H9 (cell line): ENCODE measurements at regions not wholly inside any gene's neighbourhood (a gene's known extent, or its start where the extent isn't known, plus 50 kb on each side); places are given as distances from the start of the nearest gene placed in this dataset.

Source experiments
- DNase-seq: peaks from one replicate; pipeline ENCODE4 v3.0.0-alpha.2; 2017
- H2AFZ ChIP-seq: one replicate; pipeline ENCODE4 v1.6.1; 2013; ENCODE audit warnings: mild to moderate bottlenecking, low read length, control low read depth, moderate library complexity
- H2AK5ac ChIP-seq: 2 replicates; pipeline ENCODE4 v1.6.1; 2013; ENCODE audit warnings: low read length, control low read depth, mixed read lengths; ENCODE audit not compliant: insufficient read length
- H2BK120ac ChIP-seq: one replicate; pipeline ENCODE4 v1.6.1; 2013; ENCODE audit warnings: low read depth, mild to moderate bottlenecking, low read length, control low read depth, inconsistent platforms; ENCODE audit not compliant: poor library complexity, severe bottlenecking
- H2BK12ac ChIP-seq: 2 replicates; pipeline ENCODE4 v1.6.1; 2013; ENCODE audit warnings: low read length, control low read depth, mixed read lengths, low read depth; ENCODE audit not compliant: insufficient read length
- H2BK15ac ChIP-seq: 2 replicates; pipeline ENCODE4 v1.6.1; 2013; ENCODE audit warnings: low read depth, low read length, control low read depth
- H2BK20ac ChIP-seq: one replicate; pipeline ENCODE4 v1.6.1; 2013; ENCODE audit warnings: low read depth, mild to moderate bottlenecking, low read length, control low read depth, inconsistent platforms; ENCODE audit not compliant: poor library complexity, severe bottlenecking
- H2BK5ac ChIP-seq: 2 replicates; pipeline ENCODE4 v1.6.1; 2013; ENCODE audit warnings: low read length, control low read depth, mixed read lengths; ENCODE audit not compliant: insufficient read length
- H3K14ac ChIP-seq: 2 replicates; pipeline ENCODE4 v1.6.1; 2013; ENCODE audit warnings: low read length, control low read depth; ENCODE audit not compliant: insufficient read depth
- H3K18ac ChIP-seq: 2 replicates; pipeline ENCODE4 v1.6.1; 2013; ENCODE audit warnings: low read depth, mild to moderate bottlenecking, mixed read lengths, low read length, control low read depth; ENCODE audit not compliant: insufficient read length
- H3K23ac ChIP-seq: 2 replicates; pipeline ENCODE4 v1.6.1; 2013; ENCODE audit warnings: low read length, control low read depth, mixed read lengths, low read depth; ENCODE audit not compliant: insufficient read length
- H3K23me2 ChIP-seq: 2 replicates; pipeline ENCODE4 v1.6.1; 2013; ENCODE audit warnings: low read depth, mild to moderate bottlenecking, mixed read lengths, low read length, control low read depth; ENCODE audit not compliant: insufficient read length, poor library complexity, severe bottlenecking
- H3K27ac ChIP-seq: 2 replicates; pipeline ENCODE4 v1.5.1; 2013; ENCODE audit warnings: low read length, control low read depth, mixed read lengths, low read depth; ENCODE audit not compliant: insufficient read length
- H3K27me3 ChIP-seq: 2 replicates; pipeline ENCODE4 v1.6.1; 2013; ENCODE audit warnings: low read length, control low read depth, inconsistent platforms; ENCODE audit not compliant: insufficient read depth
- H3K4ac ChIP-seq: 2 replicates; pipeline ENCODE4 v1.6.1; 2013; ENCODE audit warnings: low read depth, mild to moderate bottlenecking, control low read depth, inconsistent platforms, low read length, moderate library complexity
- H3K4me1 ChIP-seq: 2 replicates; pipeline ENCODE4 v1.6.1; 2013; ENCODE audit warnings: low read length, control low read depth, inconsistent platforms; ENCODE audit not compliant: insufficient read depth
- H3K4me2 ChIP-seq: 2 replicates; pipeline ENCODE4 v1.6.1; 2013; ENCODE audit warnings: low read length, control low read depth, mixed read lengths; ENCODE audit not compliant: insufficient read length, insufficient read depth
- H3K56ac ChIP-seq: 2 replicates; pipeline ENCODE4 v1.6.1; 2013; ENCODE audit warnings: low read depth, mild to moderate bottlenecking, mixed read lengths, low read length, control low read depth; ENCODE audit not compliant: insufficient read length
- H3K79me1 ChIP-seq: 2 replicates; pipeline ENCODE4 v1.6.1; 2013; ENCODE audit warnings: low read depth, mild to moderate bottlenecking, moderate library complexity, low read length, control low read depth, inconsistent platforms; ENCODE audit not compliant: insufficient read depth, poor library complexity, severe bottlenecking
- H3K79me2 ChIP-seq: 2 replicates; pipeline ENCODE4 v1.6.1; 2013; ENCODE audit warnings: low read length, control low read depth, inconsistent platforms; ENCODE audit not compliant: insufficient read depth
- H3K9ac ChIP-seq: 2 replicates; pipeline ENCODE4 v1.6.1; 2013; ENCODE audit warnings: low read length, control low read depth, mixed read lengths; ENCODE audit not compliant: insufficient read length; ENCODE audit errors: extremely low read depth
- H3K9me3 ChIP-seq: one replicate; pipeline ENCODE4 v1.6.1; 2013; ENCODE audit warnings: low read depth, low read length, inconsistent platforms; ENCODE audit not compliant: control insufficient read depth
- H3T11ph ChIP-seq: one replicate; pipeline ENCODE4 v1.6.1; 2013; ENCODE audit warnings: mild to moderate bottlenecking, low read length, control low read depth, inconsistent platforms
- H4K20me1 ChIP-seq: one replicate; pipeline ENCODE4 v1.6.1; 2013; ENCODE audit not compliant: control insufficient read depth, insufficient read length, insufficient read depth
- H4K5ac ChIP-seq: 2 replicates; pipeline ENCODE4 v1.6.1; 2013; ENCODE audit warnings: low read depth, mild to moderate bottlenecking, mixed read lengths, low read length, control low read depth; ENCODE audit not compliant: insufficient read length
- H4K8ac ChIP-seq: replicated peaks from 2 replicates; pipeline ENCODE4 v1.6.1; 2013; ENCODE audit warnings: low read length, control low read depth, mixed read lengths, low read depth; ENCODE audit not compliant: insufficient read length
- H4K91ac ChIP-seq: 2 replicates; pipeline ENCODE4 v1.6.1; 2013; ENCODE audit warnings: low read depth, mild to moderate bottlenecking, moderate library complexity, mixed read lengths, low read length, control low read depth; ENCODE audit not compliant: insufficient read length
- H3K27ac Mint-ChIP-seq, 3 experiments: 2 replicates in 2 of 3; 3 replicates in 1 of 3; pipeline ENCODE4 v1.8.0; 2020 to 2021; ENCODE audit warnings: mixed read lengths in 3 of 3, mild to moderate bottlenecking in 1 of 3, moderate library complexity in 1 of 3
- H3K27me3 Mint-ChIP-seq: 2 replicates; pipeline ENCODE4 v1.8.0; 2021; ENCODE audit warnings: low read depth, mild to moderate bottlenecking, moderate library complexity, mixed read lengths
- H3K36me3 Mint-ChIP-seq, 3 experiments: 2 replicates in 2 of 3; 3 replicates in 1 of 3; pipeline ENCODE4 v1.8.0; 2020 to 2021; ENCODE audit warnings: low read depth in 3 of 3, mixed read lengths in 3 of 3; ENCODE audit not compliant: insufficient read depth in 1 of 3
- H3K4me1 Mint-ChIP-seq, 2 experiments: 2 replicates each; pipeline ENCODE4 v1.8.0; 2020; ENCODE audit warnings: mixed read lengths in 2 of 2
- H3K4me3 Mint-ChIP-seq, 2 experiments: 2 replicates in 1 of 2; 3 replicates in 1 of 2; pipeline ENCODE4 v1.8.0; 2020 to 2021; ENCODE audit warnings: mild to moderate bottlenecking in 2 of 2, mixed read lengths in 2 of 2, moderate library complexity in 1 of 2
- H3K9me3 Mint-ChIP-seq, 2 experiments: 2 replicates in 1 of 2; 3 replicates in 1 of 2; pipeline ENCODE4 v1.8.0; 2020; ENCODE audit warnings: mild to moderate bottlenecking in 2 of 2, mixed read lengths in 2 of 2, moderate library complexity in 1 of 2
- WGBS: extraction: QIAGEN DNeasy Blood & Tissue Kit; methylation state at CpG from one replicate; pipeline ENCODE4 v1.1.7; 2013; ENCODE audit warnings: missing lambda C conversion rate, low lambda C conversion rate, mixed read lengths; ENCODE audit not compliant: insufficient read length; ENCODE audit errors: extremely low coverage; 5-methylcytosine and 5-hydroxymethylcytosine counted together
- TF ChIP-seq, protein P1 (sequence below): fragments of 200-600 bp; sonication (generic); conservative IDR thresholded peaks from 3 replicates; pipeline ENCODE4 v1.8.0; 2021; ENCODE audit warnings: antibody characterized with exemption, mild to moderate bottlenecking

GRCh38 chr16:59173408-59173831, 439.3 kb upstream of the GOT2 start:
- Histone ChIP-seq H4K20me1 (no peaks in the 10 kb centered on the region), H3K27me3 (no peaks in the 10 kb centered on the region), H3K4me2 (no peak overlapping the region), H3K27ac (no peak overlapping the region), H2BK5ac (no peak overlapping the region), H3K9ac (no peak overlapping the region), H3K14ac (no peak overlapping the region), H3K18ac (no peak overlapping the region), H3K56ac (no peak overlapping the region), H3K23me2 (no peaks in the 10 kb centered on the region), H3K23ac (no peak overlapping the region), H2BK12ac (no peak overlapping the region), H4K91ac (no peak overlapping the region), H4K5ac (no peak overlapping the region), H3T11ph (no peak overlapping the region), H3K79me1 (no peaks in the 10 kb centered on the region), H2BK120ac (no peak overlapping the region), H2AFZ (no peak overlapping the region), H3K79me2 (no peaks in the 10 kb centered on the region), H3K4ac (no peak overlapping the region), H3K4me1 (no peaks in the 10 kb centered on the region; the same call in 1 of the 2 replicates), H4K8ac (no peak overlapping the region), H2BK20ac (no peak overlapping the region), H2BK15ac (no peak overlapping the region), H3K9me3 (no peaks in the 10 kb centered on the region), H2AK5ac (no peak overlapping the region)
- Mint-ChIP-seq H3K9me3 (no peaks in the 10 kb centered on the region), H3K4me3 (no peak overlapping the region), H3K36me3 (no peaks in the 10 kb centered on the region), H3K27ac (no peak overlapping the region), H3K4me1 (peaks cover 44% of the 10 kb centered on the region in 2 experiments), H3K27me3 (no peaks in the 10 kb centered on the region)
- no CpG with 5 or more reads among the region's 3 CpGs for WGBS
- no peak for DNase-seq
- TF ChIP-seq, protein P1, sequence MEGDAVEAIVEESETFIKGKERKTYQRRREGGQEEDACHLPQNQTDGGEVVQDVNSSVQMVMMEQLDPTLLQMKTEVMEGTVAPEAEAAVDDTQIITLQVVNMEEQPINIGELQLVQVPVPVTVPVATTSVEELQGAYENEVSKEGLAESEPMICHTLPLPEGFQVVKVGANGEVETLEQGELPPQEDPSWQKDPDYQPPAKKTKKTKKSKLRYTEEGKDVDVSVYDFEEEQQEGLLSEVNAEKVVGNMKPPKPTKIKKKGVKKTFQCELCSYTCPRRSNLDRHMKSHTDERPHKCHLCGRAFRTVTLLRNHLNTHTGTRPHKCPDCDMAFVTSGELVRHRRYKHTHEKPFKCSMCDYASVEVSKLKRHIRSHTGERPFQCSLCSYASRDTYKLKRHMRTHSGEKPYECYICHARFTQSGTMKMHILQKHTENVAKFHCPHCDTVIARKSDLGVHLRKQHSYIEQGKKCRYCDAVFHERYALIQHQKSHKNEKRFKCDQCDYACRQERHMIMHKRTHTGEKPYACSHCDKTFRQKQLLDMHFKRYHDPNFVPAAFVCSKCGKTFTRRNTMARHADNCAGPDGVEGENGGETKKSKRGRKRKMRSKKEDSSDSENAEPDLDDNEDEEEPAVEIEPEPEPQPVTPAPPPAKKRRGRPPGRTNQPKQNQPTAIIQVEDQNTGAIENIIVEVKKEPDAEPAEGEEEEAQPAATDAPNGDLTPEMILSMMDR, result no peak
